CD4-positive, alpha-beta memory T cell (primary cell): ENCODE measurements at regions not wholly inside any gene's neighbourhood (a gene's known extent, or its start where the extent isn't known, plus 50 kb on each side); places are given as distances from the start of the nearest gene placed in this dataset.

ENCODE experiments used
- CTCF ChIA-PET: fragments of 350-600 bp; sonication (Branson Sonifier 250); formaldehyde crosslinking; loops from one replicate; lab custom pipeline; 2021; ENCODE audit warnings: inconsistent platforms; ENCODE audit not compliant: partially characterized antibody; lab: Charles Lee
- POLR2A ChIA-PET: fragments of 350-600 bp; sonication (Branson Sonifier 250); formaldehyde crosslinking; loops from one replicate; lab custom pipeline; 2021; ENCODE audit not compliant: partially characterized antibody; lab: Charles Lee
- DNase-seq, 5 donors: peaks; one replicate each; pipeline versions ENCODE4 v3.0.0 to v3.0.0-alpha.2; 2020 to 2022; ENCODE audit warnings: mixed read lengths in 1 of 5
- H3K27ac ChIP-seq: one replicate; pipeline ENCODE4 v1.7.0; 2013; ENCODE audit warnings: low read depth, low read length
- H3K27me3 ChIP-seq: 2 replicates; pipeline ENCODE4 v1.7.0; 2013; ENCODE audit warnings: mild to moderate bottlenecking, low read length, moderate library complexity; ENCODE audit not compliant: insufficient read depth
- H3K36me3 ChIP-seq: 2 replicates; pipeline ENCODE4 v1.7.0; 2013; ENCODE audit warnings: mild to moderate bottlenecking, low read length, moderate library complexity; ENCODE audit not compliant: insufficient read depth
- H3K4me1 ChIP-seq: 2 replicates; pipeline ENCODE4 v1.7.0; 2013; ENCODE audit warnings: mild to moderate bottlenecking, low read length, moderate library complexity; ENCODE audit not compliant: insufficient read depth
- H3K4me3 ChIP-seq, 2 donors: one replicate each; pipeline ENCODE4 v1.7.0; 2013; ENCODE audit warnings: low read length in 2 of 2, mild to moderate bottlenecking in 1 of 2
- H3K9me3 ChIP-seq, 2 donors: one replicate each; pipeline ENCODE4 v1.7.0; 2013; ENCODE audit warnings: low read length in 2 of 2, control low read depth in 1 of 2; ENCODE audit not compliant: control insufficient read depth in 1 of 2
- H3K27ac Mint-ChIP-seq, 7 donors: one replicate each; pipeline ENCODE4 v1.8.0; 2020 to 2021; ENCODE audit warnings: mixed read lengths in 7 of 7, mild to moderate bottlenecking in 6 of 7, inconsistent platforms in 3 of 7, moderate library complexity in 3 of 7
- H3K27me3 Mint-ChIP-seq, 2 donors: one replicate each; pipeline ENCODE4 v1.8.0; 2020 to 2021; ENCODE audit warnings: mixed read lengths in 2 of 2
- H3K36me3 Mint-ChIP-seq, 2 donors: one replicate each; pipeline ENCODE4 v1.8.0; 2020 to 2021; ENCODE audit warnings: mixed read lengths in 2 of 2, inconsistent platforms in 1 of 2, mild to moderate bottlenecking in 1 of 2
- H3K4me1 Mint-ChIP-seq, 4 donors: one replicate each; pipeline ENCODE4 v1.8.0; 2020 to 2021; ENCODE audit warnings: mixed read lengths in 4 of 4, mild to moderate bottlenecking in 1 of 4
- H3K4me3 Mint-ChIP-seq, 8 donors: one replicate each; pipeline ENCODE4 v1.8.0; 2020 to 2021; ENCODE audit warnings: mixed read lengths in 8 of 8, mild to moderate bottlenecking in 7 of 8, moderate library complexity in 6 of 8, inconsistent platforms in 3 of 8
- H3K9me3 Mint-ChIP-seq, 8 donors: one replicate each; pipeline ENCODE4 v1.8.0; 2020 to 2021; ENCODE audit warnings: mixed read lengths in 8 of 8, mild to moderate bottlenecking in 5 of 8, inconsistent platforms in 3 of 8, moderate library complexity in 1 of 8
- intact Hi-C: fragments of 100-400 bp; cut with micrococcal nuclease; formaldehyde crosslinking; loops from one replicate; pipeline ENCODE4 v1.15.1; 2023

DNA sequence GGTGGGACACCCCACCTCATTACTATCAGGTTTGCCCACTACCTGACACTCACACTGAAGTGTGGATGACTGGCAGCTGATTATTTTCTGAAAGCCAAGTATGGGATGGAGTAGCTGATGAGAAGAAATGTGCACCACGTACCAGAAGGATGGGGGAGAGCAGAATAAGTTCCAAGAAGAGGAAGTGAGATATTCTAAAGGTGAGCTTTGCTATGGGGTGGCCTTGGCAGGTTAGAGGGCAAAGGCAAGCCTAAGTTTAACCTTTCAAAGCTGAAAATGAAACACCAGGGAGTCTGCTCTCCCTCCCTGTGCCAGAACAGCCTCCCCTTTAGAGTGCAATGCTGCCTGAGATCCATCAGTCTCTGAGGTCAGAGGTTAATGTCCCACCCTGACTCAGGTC is 196.1 kb upstream of the OSR1 start:
- H3K4me1 ChIP-seq, result no peaks in the 10 kb centered on the region
- ChIA-PET POLR2A (no interaction called here), CTCF (no interaction called here)
- no peaks in the 10 kb centered on the region for H3K27me3 ChIP-seq
- Mint-ChIP-seq H3K27ac (no peak overlapping the region), H3K36me3 (no peaks in the 10 kb centered on the region), H3K9me3 (peaks cover 0 to 1% (median 0%) of the 10 kb centered on the region in 8 donors), H3K4me1 (peaks cover 0 to 7% (median 2%) of the 10 kb centered on the region in 4 donors), H3K27me3 (peaks cover 4 to 13% of the 10 kb centered on the region in 2 donors), H3K4me3 (no peak overlapping the region)
- DNase-seq, result no peak
- H3K27ac ChIP-seq, result no peak overlapping the region
- no peaks in the 10 kb centered on the region for H3K36me3 ChIP-seq
- intact Hi-C loops, result no loop called here
- no peaks in the 10 kb centered on the region for H3K9me3 ChIP-seq
- H3K4me3 ChIP-seq, result no peak overlapping the region

DNA sequence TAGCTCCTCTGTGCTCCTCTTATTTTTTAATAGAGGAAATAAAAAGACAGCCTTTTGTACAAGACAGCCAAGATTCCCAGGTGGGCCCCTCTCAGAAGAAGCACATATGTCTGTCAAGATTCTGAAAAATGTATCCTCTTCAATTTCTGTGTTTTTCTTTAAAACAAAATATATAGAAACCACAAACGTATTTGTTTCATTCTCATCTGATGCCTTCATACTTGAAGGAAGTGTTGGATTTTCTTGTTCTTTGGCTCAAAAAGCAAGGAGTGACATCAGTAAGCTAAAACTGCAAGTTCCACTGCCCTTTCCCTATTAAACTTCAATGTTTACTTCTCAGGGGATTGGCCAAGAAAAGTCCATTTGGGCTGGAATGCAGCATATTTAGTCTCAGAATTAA is 193.8 kb upstream of the OSR1 start:
- H3K27me3 ChIP-seq, result no peaks in the 10 kb centered on the region
- H3K27ac Mint-ChIP-seq, result no peak overlapping the region
- H3K4me3 Mint-ChIP-seq, result no peak overlapping the region
- no peaks in the 10 kb centered on the region for H3K36me3 ChIP-seq
- ChIA-PET POLR2A (no interaction called here), CTCF (no interaction called here)
- H3K27ac ChIP-seq, result no peak overlapping the region
- DNase-seq, result no peak
- H3K9me3 Mint-ChIP-seq, result peaks cover 0 to 1% (median 0%) of the 10 kb centered on the region in 8 donors
- H3K4me1 ChIP-seq, result no peaks in the 10 kb centered on the region
- H3K4me3 ChIP-seq, result no peak overlapping the region
- no peaks in the 10 kb centered on the region for H3K9me3 ChIP-seq
- peaks cover 4 to 16% of the 10 kb centered on the region in 2 donors for H3K27me3 Mint-ChIP-seq
- intact Hi-C loops, result no loop called here
- no peaks in the 10 kb centered on the region for H3K36me3 Mint-ChIP-seq
- H3K4me1 Mint-ChIP-seq, result no peaks in the 10 kb centered on the region

DNA sequence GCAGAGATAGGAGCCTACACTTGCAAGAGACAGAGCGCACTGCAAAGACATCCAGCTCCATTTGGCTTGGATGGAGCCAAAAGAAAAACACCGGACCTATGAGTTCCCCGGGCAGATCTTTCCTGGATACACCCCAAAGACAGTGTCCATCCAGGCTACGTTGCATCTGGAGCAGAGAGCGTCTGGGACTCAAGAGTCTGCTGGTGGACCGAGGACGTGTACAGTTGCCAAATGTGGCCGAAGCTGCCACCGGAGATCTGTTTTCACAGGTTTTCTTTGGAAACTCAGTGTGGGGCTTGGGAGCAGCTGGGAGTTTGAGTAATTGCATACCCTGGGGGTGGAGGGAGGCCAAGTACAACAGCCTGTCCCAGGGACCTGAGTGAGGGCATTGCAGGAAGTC is 192.3 kb upstream of the OSR1 start:
- Mint-ChIP-seq H3K27ac (peak overlapping the region in 1 of 7 donors; percentile 10), H3K4me3 (no peak overlapping the region), H3K4me1 (no peaks in the 10 kb centered on the region), H3K9me3 (peaks cover 0 to 1% (median 0%) of the 10 kb centered on the region in 8 donors), H3K36me3 (no peaks in the 10 kb centered on the region), H3K27me3 (peaks cover 4 to 16% of the 10 kb centered on the region in 2 donors)
- POLR2A ChIA-PET, result no interaction called here
- Histone ChIP-seq H3K4me1 (no peaks in the 10 kb centered on the region), H3K4me3 (no peak overlapping the region), H3K36me3 (no peaks in the 10 kb centered on the region), H3K27ac (no peak overlapping the region), H3K27me3 (no peaks in the 10 kb centered on the region), H3K9me3 (no peaks in the 10 kb centered on the region)
- no peak for DNase-seq
- intact Hi-C loops, result no loop called here
- CTCF ChIA-PET, result no interaction called here

DNA sequence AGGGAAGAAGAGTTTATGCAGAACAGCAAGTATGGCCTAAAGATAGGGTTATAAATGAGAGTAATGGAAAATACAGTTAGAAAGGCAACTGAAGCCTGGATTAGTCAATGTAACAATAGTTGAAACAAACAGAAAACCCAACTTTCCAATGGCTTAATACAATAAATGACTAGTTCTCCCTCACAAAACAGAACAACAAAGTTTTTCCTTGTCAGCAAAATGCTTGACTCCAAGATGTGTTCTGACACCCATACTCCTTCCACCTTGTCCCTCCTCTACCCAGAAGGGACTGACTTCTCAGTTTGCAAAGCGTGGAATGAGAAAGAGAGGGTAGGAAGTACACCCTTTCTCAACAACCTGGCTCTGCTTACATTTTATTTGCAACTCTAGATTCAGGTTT is 191.4 kb upstream of the OSR1 start:
- H3K4me1 ChIP-seq, result no peaks in the 10 kb centered on the region
- H3K36me3 ChIP-seq, result no peaks in the 10 kb centered on the region
- H3K27me3 ChIP-seq, result no peaks in the 10 kb centered on the region
- no peak overlapping the region for H3K27ac ChIP-seq
- CTCF ChIA-PET, result no interaction called here
- Mint-ChIP-seq H3K27ac (no peak overlapping the region), H3K4me1 (no peaks in the 10 kb centered on the region), H3K9me3 (peaks cover 0 to 1% (median 0%) of the 10 kb centered on the region in 8 donors), H3K27me3 (peaks cover 4 to 10% of the 10 kb centered on the region in 2 donors), H3K36me3 (no peaks in the 10 kb centered on the region), H3K4me3 (no peak overlapping the region)
- intact Hi-C loops, result no loop called here
- H3K4me3 ChIP-seq, result no peak overlapping the region
- H3K9me3 ChIP-seq, result no peaks in the 10 kb centered on the region
- POLR2A ChIA-PET, result no interaction called here
- DNase-seq, result no peak

DNA sequence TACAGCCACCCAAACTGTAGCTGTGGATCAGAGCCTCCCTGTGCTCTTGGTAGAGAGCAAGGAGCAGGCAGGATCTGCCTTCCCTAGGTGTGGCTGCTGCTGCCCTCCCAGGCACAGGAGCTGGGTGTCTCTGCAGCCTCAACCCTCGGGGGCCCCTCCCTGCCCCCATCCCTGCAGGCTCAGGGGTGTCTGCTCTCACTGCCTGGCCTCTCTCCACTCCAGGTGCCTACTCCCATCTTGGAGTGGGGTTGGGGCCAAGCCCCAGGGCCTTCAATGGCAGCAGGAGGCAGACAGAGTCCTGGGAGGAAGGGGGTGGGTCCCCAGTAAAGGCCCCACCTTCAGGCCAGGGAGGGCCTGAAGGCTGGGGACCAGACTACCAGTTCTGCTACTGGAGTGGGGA is 189.7 kb upstream of the OSR1 start:
- Histone ChIP-seq H3K4me1 (no peaks in the 10 kb centered on the region), H3K9me3 (no peaks in the 10 kb centered on the region), H3K27me3 (no peaks in the 10 kb centered on the region), H3K36me3 (no peaks in the 10 kb centered on the region), H3K27ac (no peak overlapping the region), H3K4me3 (no peak overlapping the region)
- H3K4me1 Mint-ChIP-seq, result no peaks in the 10 kb centered on the region
- ChIA-PET POLR2A (no interaction called here), CTCF (no interaction called here)
- no peaks in the 10 kb centered on the region for H3K9me3 Mint-ChIP-seq
- intact Hi-C loops, result no loop called here
- H3K27me3 Mint-ChIP-seq, result peaks cover 4 to 9% of the 10 kb centered on the region in 2 donors
- H3K36me3 Mint-ChIP-seq, result no peaks in the 10 kb centered on the region
- DNase-seq, result no peak
- no peak overlapping the region for H3K4me3 Mint-ChIP-seq
- H3K27ac Mint-ChIP-seq, result no peak overlapping the region

DNA sequence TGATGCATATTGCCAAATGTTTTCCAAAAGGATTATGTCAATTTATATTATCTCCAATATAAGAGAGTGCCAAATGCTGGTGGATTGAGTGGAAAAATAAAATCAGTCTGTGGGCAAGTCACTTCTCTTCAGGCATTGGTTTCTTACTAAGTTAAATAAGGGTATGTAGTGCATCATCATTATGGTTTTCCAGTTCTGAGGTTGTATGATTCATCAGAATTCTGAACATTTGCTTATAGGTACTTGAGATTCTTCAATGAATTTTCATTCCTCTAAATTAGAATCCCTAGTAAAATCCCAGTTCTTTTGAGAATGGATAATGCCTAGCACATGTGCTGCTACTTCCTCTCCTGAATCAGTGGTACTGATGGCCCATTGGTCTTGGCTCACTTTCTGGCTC is 188.9 kb upstream of the OSR1 start:
- H3K4me3 Mint-ChIP-seq, result no peak overlapping the region
- H3K9me3 Mint-ChIP-seq, result no peaks in the 10 kb centered on the region
- Histone ChIP-seq H3K27ac (no peak overlapping the region), H3K27me3 (no peaks in the 10 kb centered on the region), H3K9me3 (no peaks in the 10 kb centered on the region), H3K36me3 (no peaks in the 10 kb centered on the region), H3K4me1 (no peaks in the 10 kb centered on the region), H3K4me3 (no peak overlapping the region)
- H3K27ac Mint-ChIP-seq, result no peak overlapping the region
- H3K27me3 Mint-ChIP-seq, result peaks cover 4 to 9% of the 10 kb centered on the region in 2 donors
- no peaks in the 10 kb centered on the region for H3K4me1 Mint-ChIP-seq
- ChIA-PET POLR2A (no interaction called here), CTCF (no interaction called here)
- no peak for DNase-seq
- intact Hi-C loops, result no loop called here
- H3K36me3 Mint-ChIP-seq, result no peaks in the 10 kb centered on the region

DNA sequence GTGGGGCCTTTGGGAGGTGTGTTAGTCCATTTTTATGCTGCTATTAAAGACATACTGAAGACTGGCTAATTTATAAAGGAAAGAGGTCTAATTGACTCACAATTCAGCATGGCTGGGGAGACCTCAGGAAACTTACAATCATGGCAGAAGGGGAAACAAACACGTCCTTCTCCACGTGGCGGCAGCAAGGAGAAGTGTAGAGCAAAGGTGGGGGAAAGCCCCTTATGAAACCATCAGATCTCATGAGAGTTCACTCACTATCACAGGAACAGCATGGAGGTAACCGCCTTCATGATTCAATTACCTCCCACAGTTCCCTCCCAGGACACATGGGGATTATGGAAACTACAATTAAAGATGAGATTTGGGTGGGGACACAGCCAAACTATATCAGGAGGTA is 187.1 kb upstream of the OSR1 start:
- DNase-seq, result no peak
- Mint-ChIP-seq H3K9me3 (no peaks in the 10 kb centered on the region), H3K27ac (no peak overlapping the region), H3K36me3 (no peaks in the 10 kb centered on the region), H3K27me3 (peaks cover 2 to 7% of the 10 kb centered on the region in 2 donors), H3K4me3 (peak overlapping the region in 1 of 8 donors; percentile 11), H3K4me1 (no peaks in the 10 kb centered on the region)
- intact Hi-C loops, result no loop called here
- Histone ChIP-seq H3K4me3 (no peak overlapping the region), H3K9me3 (no peaks in the 10 kb centered on the region), H3K27me3 (no peaks in the 10 kb centered on the region), H3K27ac (no peak overlapping the region), H3K4me1 (no peaks in the 10 kb centered on the region), H3K36me3 (no peaks in the 10 kb centered on the region)
- CTCF ChIA-PET, result no interaction called here
- POLR2A ChIA-PET, result no interaction called here
